T follicular helper cell (primary cell): ENCODE measurements at regions not wholly inside any gene's neighbourhood (a gene's known extent, or its start where the extent isn't known, plus 50 kb on each side); places are given as distances from the start of the nearest gene placed in this dataset.
"Not testable (repeated sequence)": the region's sequence is repeated elsewhere in the genome, so short reads cannot be mapped to it uniquely, and the experiment has no call there.

Experiments used
- DNase-seq: peaks from one replicate; pipeline ENCODE4 v3.0.0-alpha.2; 2020; ENCODE audit warnings: low read depth

DNA sequence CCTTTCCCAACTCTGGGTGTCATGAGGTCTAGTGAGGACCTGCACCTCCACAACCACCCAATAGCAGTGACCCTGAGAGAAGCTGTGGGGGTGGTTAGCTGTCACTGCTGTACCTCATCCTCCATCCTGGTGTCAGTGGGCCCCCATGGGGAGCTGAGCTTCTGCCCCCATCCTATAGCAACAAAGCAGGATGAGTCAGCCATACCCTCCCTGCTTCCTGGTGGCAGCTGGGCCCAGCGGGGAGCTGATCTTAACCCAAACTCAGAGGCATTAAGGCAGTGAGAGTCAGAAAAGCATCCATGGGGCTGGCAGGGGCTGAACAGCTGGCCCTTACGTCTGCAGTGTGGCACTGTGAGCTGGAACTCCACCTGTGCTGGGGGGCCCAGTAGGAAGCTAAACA, 247.8 kb upstream of the HDAC4 start:
- no peak for DNase-seq

DNA sequence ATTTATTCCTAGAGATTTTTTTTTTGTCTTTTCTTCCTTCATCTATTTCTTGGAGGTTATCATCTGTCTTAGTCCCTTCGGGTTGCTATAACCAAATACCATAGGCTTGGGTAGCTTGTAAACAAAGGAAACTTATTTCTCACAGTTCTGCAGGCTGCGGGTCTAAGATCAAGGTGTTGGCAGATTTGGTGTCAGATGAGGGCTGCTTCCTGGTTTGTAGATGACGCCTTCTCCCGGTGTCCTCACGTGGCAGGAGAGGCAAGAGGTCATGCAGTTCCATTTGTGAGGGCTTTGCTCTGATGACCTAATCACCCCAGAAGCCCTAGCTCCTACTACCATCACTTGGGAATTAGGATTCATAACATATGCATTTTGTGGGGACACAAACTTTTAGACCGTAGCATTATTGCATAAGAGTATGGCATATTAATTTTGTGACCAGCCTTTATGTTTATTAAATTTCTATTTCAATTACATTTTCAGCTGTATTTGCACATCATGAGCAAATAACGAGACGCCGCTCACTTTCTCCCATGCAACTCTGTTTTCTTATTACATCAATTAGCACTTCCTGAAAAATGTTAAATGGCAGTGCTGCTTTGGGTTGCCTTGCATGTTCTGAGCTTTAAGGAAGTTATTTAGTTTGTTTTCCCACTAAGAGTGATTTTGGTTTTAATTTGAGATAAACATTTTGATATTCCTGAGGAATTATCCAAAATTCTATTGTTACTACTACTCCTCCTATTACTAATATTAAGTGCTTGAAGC, 246.4 kb upstream of the HDAC4 start:
- no peak for DNase-seq

DNA sequence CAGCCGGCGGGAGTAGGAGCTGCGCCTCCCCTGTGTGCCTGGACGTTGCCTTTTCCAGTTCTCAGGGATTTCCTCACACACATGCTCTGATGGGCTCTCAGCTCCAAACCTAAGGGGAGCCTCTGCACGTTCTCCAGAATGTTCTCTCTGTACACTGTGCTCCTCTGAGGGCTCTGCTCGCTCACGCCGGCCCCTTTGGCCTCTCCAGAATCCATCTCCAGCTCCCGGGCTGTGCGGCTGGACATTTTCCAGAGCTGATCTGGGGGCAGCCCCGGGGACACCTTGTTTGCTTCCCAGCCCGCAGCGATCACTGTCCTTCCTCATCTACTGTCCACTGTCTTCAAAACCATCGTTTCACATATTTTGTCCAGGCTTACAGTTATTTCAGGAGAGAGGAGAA, 245.4 kb upstream of the HDAC4 start:
- DNase-seq = no peak

DNA sequence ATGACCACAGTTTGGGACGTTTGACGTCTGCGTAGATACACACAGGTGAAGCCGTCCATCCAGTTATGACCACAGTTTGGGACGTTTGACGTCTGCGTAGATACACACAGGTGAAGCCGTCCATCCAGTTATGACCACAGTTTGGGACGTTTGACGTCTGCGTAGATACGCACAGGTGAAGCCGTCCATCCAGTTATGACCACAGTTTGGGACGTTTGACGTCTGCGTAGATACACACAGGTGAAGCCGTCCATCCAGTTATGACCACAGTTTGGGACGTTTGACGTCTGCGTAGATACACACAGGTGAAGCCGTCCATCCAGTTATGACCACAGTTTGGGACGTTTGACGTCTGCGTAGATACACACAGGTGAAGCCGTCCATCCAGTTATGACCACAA, 243.8 kb upstream of the HDAC4 start:
- DNase-seq = not testable (repeated sequence)

DNA sequence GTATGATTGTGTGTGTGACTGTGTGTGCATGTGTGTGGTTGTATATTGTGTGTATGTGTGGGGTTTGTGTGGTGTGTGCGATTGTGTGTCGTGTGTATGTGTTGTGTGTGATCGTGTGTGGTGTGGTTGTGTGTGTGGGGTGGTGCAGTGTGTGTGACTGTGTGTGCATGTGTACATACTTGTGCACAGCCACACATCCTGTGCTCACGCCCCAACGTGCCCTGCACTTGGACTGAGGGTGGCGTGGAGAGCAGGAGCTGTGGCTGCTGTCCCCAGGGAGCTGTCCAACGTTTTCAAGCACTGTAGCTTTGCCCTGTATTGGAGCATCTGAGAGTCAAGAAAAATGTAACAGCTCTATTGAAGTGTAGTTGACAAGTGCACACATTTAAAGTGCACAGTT, 243.2 kb upstream of the HDAC4 start:
- DNase-seq = no peak

DNA sequence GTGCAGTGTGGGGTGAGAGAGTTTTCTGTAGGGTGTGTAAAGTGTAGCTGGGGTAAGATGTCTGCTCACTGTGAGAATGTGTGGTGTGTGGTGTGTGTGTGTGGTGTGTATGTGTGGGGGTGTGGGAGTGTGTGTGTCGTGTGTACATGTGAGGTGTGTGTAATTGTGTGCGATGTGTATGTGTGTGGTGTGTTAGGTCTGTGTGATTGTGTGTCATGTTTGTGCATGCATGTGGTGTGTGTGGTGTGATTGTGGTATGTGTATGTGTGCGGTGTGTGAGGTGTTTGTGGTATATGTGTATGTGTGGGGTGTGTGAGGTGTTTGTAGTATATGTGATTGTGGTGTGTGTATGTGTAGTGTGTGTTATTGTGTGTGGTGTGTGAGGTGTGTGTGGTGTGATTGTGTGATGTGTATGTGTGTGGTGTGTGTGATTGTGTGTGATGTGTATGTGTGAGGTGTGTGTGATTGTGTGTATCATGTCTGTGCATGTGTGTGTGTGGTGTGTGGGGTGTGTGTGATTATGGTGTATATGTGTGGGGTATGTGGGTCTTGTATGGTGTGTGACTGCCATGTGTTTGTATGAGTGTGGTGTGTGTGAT, 241.7 kb upstream of the HDAC4 start:
- DNase-seq = no peak

DNA sequence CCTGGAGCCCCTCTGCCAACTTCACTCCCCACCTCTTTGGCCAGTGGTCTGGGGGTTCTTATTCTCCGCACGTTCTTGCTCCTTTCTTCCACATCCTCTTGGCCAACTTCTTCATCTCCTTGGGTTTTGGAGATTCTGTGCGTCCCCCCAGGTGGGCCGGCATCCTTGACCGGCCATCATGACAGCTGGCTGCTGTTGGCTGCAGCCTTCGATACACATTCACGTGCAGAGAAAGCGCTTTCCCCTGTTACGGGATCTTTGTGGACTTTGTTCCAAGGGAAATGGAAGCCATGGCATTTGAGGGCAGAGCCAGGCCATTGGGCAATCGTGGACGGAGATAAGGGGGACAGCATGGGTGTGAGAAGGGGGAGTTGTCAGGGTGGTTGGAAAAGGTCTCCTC, 241.1 kb upstream of the HDAC4 start:
- DNase-seq = not testable (repeated sequence)

DNA sequence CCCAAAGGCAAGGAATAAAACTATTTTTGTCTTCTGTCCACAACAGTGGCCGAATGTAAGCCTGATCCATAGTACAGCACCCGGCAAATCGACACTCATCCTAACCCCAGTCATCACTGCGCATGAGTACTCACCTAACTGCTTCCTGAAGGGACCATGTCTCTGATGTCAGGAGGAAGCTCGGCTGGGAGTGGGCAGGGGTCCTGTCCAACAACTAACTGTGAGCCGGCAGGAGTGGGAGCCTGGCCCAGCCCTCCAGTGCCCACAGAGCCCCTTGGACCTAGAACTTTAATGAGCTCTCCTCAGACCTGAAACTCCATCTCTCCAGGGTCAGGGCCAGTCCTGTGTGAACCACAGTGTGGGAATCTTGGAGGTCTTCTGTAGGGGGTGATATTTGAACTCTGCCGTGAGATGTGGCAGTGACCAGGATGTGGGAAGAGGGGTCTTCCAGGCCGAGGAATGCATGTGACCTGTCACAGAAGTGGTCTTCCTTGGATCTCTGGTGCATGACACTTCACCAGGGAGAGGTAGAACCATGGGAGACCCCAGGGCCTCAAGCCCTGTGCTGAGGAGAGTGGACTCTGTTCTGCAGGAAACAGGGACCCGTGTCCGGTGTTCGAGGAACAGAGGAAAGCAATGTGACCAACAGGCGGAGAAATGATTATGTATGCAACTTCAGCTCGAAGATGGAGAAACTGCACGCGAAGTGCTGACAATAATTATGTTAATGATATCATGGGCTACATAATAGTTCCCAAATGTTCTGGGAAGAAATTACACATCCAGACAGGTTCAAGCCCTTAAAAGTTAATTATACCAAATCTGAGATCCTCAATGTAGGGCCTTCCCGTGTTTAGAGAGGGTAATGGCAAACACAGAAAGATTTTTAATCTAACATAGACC, 240.1 kb upstream of the HDAC4 start:
- no peak for DNase-seq

DNA sequence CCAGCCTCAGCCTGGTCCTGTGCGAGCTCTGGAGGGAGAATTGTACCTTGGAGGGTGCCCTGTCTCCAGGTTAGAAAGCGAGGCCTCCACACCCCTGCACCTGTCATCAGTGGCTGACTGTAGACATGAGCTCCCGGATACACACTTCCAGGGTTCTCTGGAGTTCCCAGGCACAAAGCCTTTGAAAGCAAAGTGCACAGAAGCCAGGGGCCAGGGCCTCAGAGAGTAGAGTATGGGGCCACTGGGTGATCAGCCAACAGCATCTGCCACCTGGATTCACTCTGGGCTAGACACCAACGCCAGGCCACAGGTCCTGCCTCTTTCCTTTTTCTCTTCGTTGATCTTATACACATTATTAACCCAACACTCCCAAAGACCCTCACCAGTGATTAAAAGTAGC, 239.4 kb upstream of the HDAC4 start:
- DNase-seq = no peak

DNA sequence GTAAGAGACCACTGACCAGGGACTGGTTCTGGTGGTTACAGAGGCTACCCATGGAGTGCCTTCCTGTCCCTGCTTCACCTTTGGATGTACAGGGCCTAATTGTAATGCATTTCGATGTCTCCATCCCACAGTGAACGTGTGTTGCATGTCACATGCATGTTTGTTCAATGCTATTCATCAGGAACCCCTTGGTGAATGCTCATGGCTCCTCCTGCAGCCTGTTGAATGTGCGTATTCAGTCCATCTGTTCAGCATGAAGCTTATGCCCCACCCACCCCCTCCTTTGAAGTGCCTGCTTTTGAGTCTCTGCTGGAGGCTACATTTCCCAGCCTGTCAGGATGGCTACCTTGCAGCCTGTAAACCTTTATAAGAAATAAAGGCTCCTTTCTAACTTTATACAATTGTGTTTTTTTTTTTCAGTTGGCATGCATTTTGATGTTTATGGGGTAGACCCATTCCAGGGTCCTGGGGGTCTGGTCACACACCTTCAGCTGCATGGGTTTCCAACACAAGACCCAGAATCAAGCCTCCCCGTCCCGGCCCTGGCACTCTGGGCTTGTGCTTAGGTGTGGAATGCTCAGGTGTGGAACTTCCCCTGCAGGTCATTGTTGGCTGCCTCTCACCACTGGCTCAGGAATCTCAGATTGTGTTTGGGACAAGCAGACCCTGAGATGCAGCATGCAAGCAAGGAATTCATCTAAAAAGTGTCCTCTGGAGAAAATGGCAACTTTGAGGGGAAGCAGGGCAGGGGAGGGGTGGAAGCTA, 238.8 kb upstream of the HDAC4 start:
- no peak for DNase-seq

DNA sequence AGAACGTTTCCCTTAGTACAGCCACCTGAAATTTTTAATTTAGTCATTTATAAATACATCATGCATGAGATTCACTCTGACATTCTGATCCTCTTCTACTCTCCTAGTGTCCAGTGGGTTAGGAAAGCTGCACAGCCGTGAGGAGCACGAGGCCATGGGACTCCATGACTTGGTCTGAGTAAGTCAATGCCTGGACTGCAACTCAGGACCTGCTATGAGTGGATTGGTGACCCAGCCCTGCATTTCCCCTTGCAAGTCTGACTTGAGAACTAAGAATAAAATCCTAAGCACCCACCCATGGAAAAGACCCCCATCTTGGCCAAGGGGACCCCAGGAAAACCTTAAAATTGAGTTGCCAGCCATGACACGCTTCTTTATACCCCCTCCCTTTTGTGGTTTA, 237.6 kb upstream of the HDAC4 start:
- DNase-seq = no peak

DNA sequence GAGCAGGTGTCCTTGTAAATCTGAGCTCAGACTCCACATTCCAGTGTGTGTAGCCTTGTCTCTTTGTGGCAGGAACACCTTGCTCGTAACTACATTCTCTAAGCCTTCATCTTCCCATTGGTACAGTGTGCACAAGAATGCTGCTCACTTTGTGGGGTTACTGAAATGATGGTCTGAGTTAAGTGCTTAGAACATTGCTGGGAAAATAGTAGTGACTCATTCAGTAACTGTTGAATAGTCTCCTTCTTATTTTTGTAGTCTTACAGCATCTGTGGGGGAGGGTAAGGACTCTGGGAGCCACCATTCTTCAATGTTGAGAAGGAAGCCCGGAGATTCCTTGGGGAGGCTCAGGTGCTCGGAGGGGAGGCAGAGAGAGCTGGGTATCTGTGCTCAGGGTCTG, 236.0 kb upstream of the HDAC4 start:
- no peak for DNase-seq

DNA sequence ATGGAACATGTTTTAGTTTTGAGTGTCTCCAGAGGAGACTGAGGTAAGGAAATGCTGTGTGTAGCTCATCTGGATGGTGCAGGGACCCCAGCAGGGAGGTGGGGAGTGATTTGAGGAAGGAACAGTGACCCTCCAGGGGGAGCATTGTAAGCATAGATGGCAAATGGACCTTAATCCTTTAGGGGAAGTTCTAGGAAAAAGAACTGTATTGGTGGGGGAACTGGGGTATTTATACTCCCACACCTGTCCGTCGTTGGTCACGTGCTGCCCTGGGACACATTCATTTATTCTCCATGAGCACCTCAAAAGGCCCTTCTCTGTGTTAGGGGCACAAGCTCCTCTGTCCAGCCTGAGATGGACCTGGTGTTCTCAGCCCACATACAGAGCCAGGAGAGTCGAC, 233.9 kb upstream of the HDAC4 start:
- no peak for DNase-seq

DNA sequence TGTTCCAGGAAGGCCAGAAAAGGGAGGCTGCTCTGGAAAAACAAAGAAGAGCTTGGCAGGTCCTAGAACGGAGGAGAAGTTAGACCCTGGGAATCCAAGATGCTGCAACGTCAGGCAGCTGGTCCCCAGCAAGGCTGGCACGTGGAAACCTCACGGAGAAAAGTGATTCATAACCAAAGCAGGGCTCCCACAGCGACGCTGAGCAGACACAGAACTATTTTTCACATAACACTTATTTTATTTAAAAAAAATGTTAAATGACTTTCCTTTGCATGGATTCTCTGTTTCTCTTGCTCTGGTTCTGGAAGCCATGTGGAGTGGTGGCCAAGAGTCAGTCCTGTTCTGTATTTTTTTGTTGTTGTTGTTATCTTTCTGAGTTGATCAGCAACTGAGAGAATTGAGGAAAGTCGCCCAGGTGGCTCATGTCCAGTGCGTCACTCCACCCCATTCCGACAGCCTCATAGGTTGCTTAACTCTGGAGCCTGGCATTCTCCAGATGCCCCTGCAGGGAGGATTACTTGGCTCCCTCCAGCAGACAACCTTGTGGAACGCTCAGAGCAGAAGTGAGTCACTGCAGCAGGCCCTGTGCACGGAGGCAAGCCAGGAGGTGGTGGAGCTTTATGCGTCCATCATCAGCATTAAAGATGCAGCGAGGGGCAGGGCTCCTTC, 229.9 kb upstream of the HDAC4 start:
- no peak for DNase-seq

DNA sequence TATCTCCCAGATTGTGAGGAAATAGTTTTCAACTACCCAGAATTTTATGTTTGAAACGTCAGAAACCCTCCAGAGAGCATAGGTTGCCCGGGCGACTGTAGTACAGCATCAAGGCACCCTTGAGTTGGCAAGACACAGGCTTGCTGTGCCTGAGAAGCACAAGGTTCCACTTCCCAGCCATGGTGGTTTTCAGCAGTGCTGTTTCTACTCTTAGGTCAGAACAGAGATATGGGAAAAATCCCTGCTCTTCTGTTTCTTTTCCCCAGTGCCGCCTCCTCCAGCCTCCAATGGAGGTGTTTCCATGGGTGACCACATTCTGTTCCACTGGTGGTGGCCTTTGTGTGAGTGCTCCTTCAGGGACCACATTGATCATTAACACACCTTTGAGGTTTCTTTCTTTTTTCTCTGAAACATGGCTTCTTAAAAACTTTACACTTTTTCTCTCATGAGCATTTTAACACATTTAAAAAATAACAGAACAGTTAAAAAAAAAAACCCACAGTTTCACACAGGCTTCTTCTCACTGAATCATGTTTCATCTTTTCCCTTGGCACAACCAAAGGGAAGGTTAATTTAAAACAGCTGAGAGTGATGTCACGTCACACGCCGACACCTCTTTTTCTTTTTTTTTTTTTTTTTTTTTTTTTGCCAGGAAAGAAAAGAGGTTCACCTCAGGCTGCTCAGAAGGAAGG, 229.3 kb upstream of the HDAC4 start:
- DNase-seq = no peak

DNA sequence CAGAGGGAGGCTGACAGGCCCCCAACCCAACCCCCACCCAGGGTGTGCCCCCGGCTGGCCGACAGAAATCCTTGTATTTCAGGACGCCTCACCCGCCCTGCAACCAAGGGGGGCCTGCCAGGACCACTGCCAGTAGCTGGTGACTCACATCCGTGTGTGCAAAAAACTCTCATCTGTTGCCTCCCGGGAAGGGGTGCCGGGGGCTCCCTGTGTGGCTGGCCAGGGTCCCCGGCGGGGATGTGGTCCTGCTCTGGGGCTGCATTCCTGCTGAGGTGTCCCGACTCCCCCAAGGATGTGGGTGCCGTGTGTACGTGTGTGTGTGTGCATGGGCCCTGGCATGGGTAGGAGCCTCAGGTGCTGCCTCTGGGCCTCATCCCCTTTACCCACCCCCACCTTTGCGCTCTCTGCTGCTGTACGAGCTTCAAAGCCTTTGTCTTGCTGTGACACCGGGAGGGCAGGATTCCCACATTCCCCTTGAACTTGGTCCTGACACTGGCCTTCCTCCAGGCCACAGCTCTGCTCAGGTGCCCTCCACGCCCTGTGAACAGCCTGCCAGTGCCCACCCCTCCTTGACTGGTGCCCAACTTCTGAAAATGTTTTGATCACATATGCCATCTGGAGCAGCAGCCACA, 226.3 kb upstream of the HDAC4 start:
- no peak for DNase-seq

DNA sequence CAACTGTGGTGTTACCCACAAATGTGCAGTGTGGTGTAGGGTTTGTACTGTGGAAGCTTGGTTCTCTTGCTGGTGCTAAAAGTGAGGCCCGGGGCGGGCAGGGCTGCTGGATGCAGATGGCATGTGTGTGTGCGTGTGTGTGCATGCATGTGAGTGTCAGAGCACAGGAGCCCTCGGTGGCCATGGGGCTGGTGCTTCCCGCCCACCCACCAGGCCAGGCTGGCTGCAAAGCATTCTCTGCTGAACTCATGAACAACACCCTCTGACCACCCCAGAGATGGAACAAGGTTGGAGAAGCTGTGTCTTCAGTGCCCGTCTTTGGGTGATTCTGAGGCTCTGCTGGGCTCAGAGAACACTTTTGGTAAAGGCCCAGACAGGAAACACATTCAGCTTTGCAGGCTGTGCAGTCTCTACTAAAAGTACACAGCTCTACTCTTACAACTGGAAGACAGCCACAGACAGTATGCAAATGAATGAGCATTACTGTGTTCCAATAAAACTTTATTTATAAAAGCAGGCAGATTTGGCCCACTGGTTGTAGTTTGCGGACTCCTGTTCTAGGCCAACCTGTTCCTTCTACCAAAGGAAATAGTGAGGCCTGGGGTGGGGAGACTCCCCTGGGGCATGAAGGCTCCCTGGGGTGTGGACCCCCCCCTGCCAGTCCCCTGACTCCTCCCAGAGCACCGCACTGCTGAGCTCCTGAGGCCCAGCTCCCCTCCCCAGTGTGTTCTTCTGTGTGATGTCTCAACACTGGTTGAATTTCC, 225.3 kb upstream of the HDAC4 start:
- no peak for DNase-seq

DNA sequence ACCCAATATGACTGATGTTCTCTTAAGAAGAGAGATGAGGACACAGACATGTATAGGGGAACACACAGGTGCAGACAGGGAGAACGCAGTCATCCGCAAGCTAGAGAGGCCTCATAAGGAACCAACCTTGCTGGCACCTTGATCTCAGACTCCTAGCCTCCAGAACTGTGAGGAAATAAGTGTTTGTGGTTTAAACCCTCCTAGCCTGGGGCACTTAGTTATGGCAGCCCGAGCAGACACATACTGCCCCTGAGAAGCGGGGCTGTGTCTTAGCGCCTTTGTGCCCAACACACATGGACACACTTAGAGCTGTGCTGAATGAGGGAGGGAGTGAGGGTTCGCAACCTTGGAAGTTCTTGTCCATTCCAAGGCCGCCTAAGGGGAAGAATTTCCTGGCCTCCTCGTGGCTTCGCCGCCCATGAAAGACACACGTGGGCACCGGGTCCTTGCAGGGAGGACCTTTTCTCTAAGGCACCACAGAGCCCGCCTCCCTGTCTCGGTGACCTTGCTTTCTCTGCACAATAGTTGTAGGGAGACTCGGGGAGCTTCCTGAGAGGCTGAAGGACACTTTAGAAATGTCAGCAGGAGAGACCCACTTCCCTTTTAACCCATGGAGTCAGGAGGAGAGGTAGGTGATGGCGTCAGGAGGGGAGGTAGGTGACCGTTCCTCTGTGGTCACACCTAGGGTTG, 224.5 kb upstream of the HDAC4 start:
- no peak for DNase-seq

DNA sequence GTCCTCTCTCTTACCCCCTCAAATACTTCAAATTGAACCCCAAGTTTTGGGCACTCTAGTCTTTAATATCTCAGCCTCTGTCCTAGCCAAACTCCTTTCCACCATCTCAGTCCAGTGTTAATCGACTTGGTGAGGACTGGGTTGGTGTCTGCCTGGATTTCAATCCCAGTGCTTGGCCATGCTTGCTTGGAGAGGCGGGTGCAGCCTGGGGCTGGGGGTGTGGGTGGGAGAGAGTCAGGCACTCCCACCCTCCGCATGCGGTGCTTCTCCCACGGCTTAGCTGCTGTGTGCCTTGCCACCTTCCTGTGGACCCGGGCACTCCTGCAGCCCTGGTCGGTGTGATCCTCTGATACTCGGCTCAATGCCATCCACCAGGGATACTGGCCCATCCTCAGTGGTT, 220.8 kb upstream of the HDAC4 start:
- no peak for DNase-seq
